IMR-90 (cell line): ENCODE measurements at regions not wholly inside any gene's neighbourhood (a gene's known extent, or its start where the extent isn't known, plus 50 kb on each side); places are given as distances from the start of the nearest gene placed in this dataset.

Source experiments
- ATAC-seq: fragments of 200-7000 bp; cut with Tn5 transposase; 2 replicates; pipeline ENCODE4 v1.9.1; 2020; ENCODE audit warnings: low read depth, mild to moderate bottlenecking, moderate library complexity
- BruUV-seq: library from RNA; stranded (reverse); fragments of 400-500 nt; replicated peaks from 2 replicates; lab custom pipeline; 2021; lab: Mats Ljungman, UMichigan
- CTCF ChIA-PET: fragments of 300-600 bp; formaldehyde crosslinking; extraction: SDS; loops from one replicate; lab custom pipeline; 2021; ENCODE audit warnings: antibody characterized with exemption; lab: Yijun Ruan, JAX
- POLR2A ChIA-PET: fragments of 300-600 bp; sonication (Branson Sonifier 250); formaldehyde crosslinking; loops from one replicate; lab custom pipeline; 2022; ENCODE audit warnings: antibody characterized with exemption; ENCODE audit not compliant: unreplicated experiment; lab: Charles Lee
- DNase-seq: peaks from one replicate; pipeline ENCODE4 v3.0.0; 2013
- H2AFZ ChIP-seq: replicated peaks from 2 replicates; pipeline ENCODE3; 2013; ENCODE audit warnings: low read length, mild to moderate bottlenecking; ENCODE audit not compliant: poor library complexity
- H2AK5ac ChIP-seq: 2 replicates; pipeline ENCODE4 v1.6.1; 2013; ENCODE audit warnings: low read depth, low read length, inconsistent platforms
- H2AK9ac ChIP-seq: replicated peaks from 2 replicates; pipeline ENCODE3; 2013; ENCODE audit warnings: mild to moderate bottlenecking, low read depth, low read length, moderate library complexity; ENCODE audit not compliant: poor library complexity
- H2BK120ac ChIP-seq: 2 replicates; pipeline ENCODE4 v1.6.1; 2013; ENCODE audit warnings: low read depth, low read length, inconsistent platforms
- H2BK15ac ChIP-seq: 3 replicates; pipeline ENCODE4 v1.6.1; 2013; ENCODE audit warnings: low read depth, low read length, inconsistent platforms
- H2BK20ac ChIP-seq: 2 replicates; pipeline ENCODE4 v1.6.1; 2013; ENCODE audit warnings: low read depth, mild to moderate bottlenecking, inconsistent platforms, low read length, moderate library complexity
- H2BK5ac ChIP-seq: 2 replicates; pipeline ENCODE4 v1.6.1; 2013; ENCODE audit warnings: mild to moderate bottlenecking, low read depth, low read length, inconsistent platforms; ENCODE audit not compliant: poor library complexity, severe bottlenecking
- H3K14ac ChIP-seq: replicated peaks from 2 replicates; pipeline ENCODE4 v1.6.1; 2013; ENCODE audit warnings: low read depth, low read length, inconsistent platforms
- H3K18ac ChIP-seq: 2 replicates; pipeline ENCODE4 v1.6.1; 2013; ENCODE audit warnings: low read depth, low read length, control low read depth
- H3K23ac ChIP-seq: 2 replicates; pipeline ENCODE4 v1.6.1; 2013; ENCODE audit warnings: low read depth, low read length, inconsistent platforms
- H3K27ac ChIP-seq: 2 replicates; pipeline ENCODE4 v1.5.1; 2013; ENCODE audit warnings: mild to moderate bottlenecking, control low read depth, low read length; ENCODE audit not compliant: insufficient read depth
- H3K27me3 ChIP-seq: 2 replicates; pipeline ENCODE4 v1.6.1; 2013; ENCODE audit warnings: low read length; ENCODE audit not compliant: control insufficient read depth, insufficient read depth
- H3K36me3 ChIP-seq: 2 replicates; pipeline ENCODE4 v1.6.1; 2013; ENCODE audit warnings: low read length, mixed read lengths; ENCODE audit not compliant: control insufficient read depth, insufficient read depth
- H3K4ac ChIP-seq: 2 replicates; pipeline ENCODE4 v1.6.1; 2013; ENCODE audit warnings: low read depth, low read length, inconsistent platforms
- H3K4me1 ChIP-seq: 2 replicates; pipeline ENCODE4 v1.6.1; 2013; ENCODE audit warnings: low read length, mixed read lengths; ENCODE audit not compliant: control insufficient read depth, insufficient read depth
- H3K4me2 ChIP-seq: 2 replicates; pipeline ENCODE4 v1.6.1; 2013; ENCODE audit warnings: low read depth, mild to moderate bottlenecking, control low read depth, low read length, moderate library complexity
- H3K4me3 ChIP-seq: 2 replicates; pipeline ENCODE4 v1.5.1; 2013; ENCODE audit warnings: low read depth, mild to moderate bottlenecking, control low read depth, low read length, moderate library complexity; ENCODE audit not compliant: insufficient read depth
- H3K56ac ChIP-seq: 2 replicates; pipeline ENCODE4 v1.6.1; 2013; ENCODE audit warnings: low read length, inconsistent platforms; ENCODE audit not compliant: insufficient read depth; ENCODE audit errors: extremely low read depth
- H3K79me1 ChIP-seq, 2 experiments: 2 replicates each; pipeline ENCODE4 v1.6.1; 2013; ENCODE audit warnings: low read length in 2 of 2, inconsistent platforms in 1 of 2, low read depth in 1 of 2
- H3K9ac ChIP-seq: 2 replicates; pipeline ENCODE4 v1.6.1; 2013; ENCODE audit warnings: low read depth, low read length, control low read depth
- H3K9me1 ChIP-seq: 2 replicates; pipeline ENCODE4 v1.6.1; 2013; ENCODE audit warnings: low read length, inconsistent platforms; ENCODE audit not compliant: insufficient read depth
- H3K9me3 ChIP-seq: 2 replicates; pipeline ENCODE4 v1.6.1; 2013; ENCODE audit warnings: low read length; ENCODE audit not compliant: control insufficient read depth, insufficient read depth
- H4K20me1 ChIP-seq: 2 replicates; pipeline ENCODE4 v1.6.1; 2013; ENCODE audit warnings: low read length, inconsistent platforms; ENCODE audit not compliant: insufficient read depth
- H4K5ac ChIP-seq: 2 replicates; pipeline ENCODE4 v1.6.1; 2013; ENCODE audit warnings: mild to moderate bottlenecking, low read depth, low read length, control low read depth
- H4K8ac ChIP-seq, 2 experiments: 2 replicates each; pipeline ENCODE4 v1.6.1; 2013; ENCODE audit warnings: low read depth in 2 of 2, low read length in 2 of 2, control low read depth in 1 of 2, inconsistent platforms in 1 of 2
- H4K91ac ChIP-seq: 2 replicates; pipeline ENCODE4 v1.6.1; 2013; ENCODE audit warnings: low read depth, low read length, inconsistent platforms; ENCODE audit not compliant: insufficient read depth
- CEBPB ChIP-seq: IDR thresholded peaks from 2 replicates; pipeline ENCODE4 v1.6.1; 2012; ENCODE audit warnings: low read depth, low read length, improper control_type of control experiment
- CHD1 ChIP-seq: IDR thresholded peaks from 2 replicates; pipeline ENCODE4 v1.6.1; 2012; ENCODE audit warnings: low read depth, low read length, improper control_type of control experiment
- CTCF ChIP-seq: conservative IDR thresholded peaks from 2 replicates; pipeline ENCODE4 v1.5.1; 2012; ENCODE audit warnings: mild to moderate bottlenecking, low read depth, low read length, improper control_type of control experiment
- ELK1 ChIP-seq: fragments of 150-350 bp; IDR thresholded peaks from 2 replicates; pipeline ENCODE4 v1.6.1; 2016; ENCODE audit warnings: low read depth, mild to moderate bottlenecking, low read length, moderate library complexity, borderline replicate concordance
- FOS ChIP-seq: fragments of 150-350 bp; IDR thresholded peaks from 2 replicates; pipeline ENCODE4 v1.6.1; 2016; ENCODE audit warnings: low read depth, low read length
- MAFK ChIP-seq: IDR thresholded peaks from 2 replicates; pipeline ENCODE4 v1.6.1; 2012; ENCODE audit warnings: low read depth, low read length, improper control_type of control experiment
- NFE2L2 ChIP-seq: fragments of 150-350 bp; IDR thresholded peaks from 2 replicates; pipeline ENCODE4 v1.6.1; 2016; ENCODE audit warnings: low read depth, mild to moderate bottlenecking, low read length
- POLR2A ChIP-seq: IDR thresholded peaks from 2 replicates; pipeline ENCODE4 v1.6.1; 2012; ENCODE audit warnings: mild to moderate bottlenecking, low read depth, low read length
- RAD21 ChIP-seq: IDR thresholded peaks from 2 replicates; pipeline ENCODE4 v1.6.1; 2012; ENCODE audit warnings: low read length, improper control_type of control experiment
- RCOR1 ChIP-seq: IDR thresholded peaks from 2 replicates; pipeline ENCODE4 v1.6.1; 2012; ENCODE audit warnings: mild to moderate bottlenecking, low read length, improper control_type of control experiment; ENCODE audit not compliant: insufficient replicate concordance
- WGBS, 2 experiments: methylation state at CpG; one replicate each; pipeline versions ENCODE4 v1.1.5 to v1.1.7; 2013; ENCODE audit warnings: missing lambda C conversion rate in 2 of 2; ENCODE audit not compliant: insufficient read length in 1 of 2; ENCODE audit errors: extremely low coverage in 2 of 2; 5-methylcytosine and 5-hydroxymethylcytosine counted together
- dilution Hi-C: fragments of 300-500 bp; cut with HindIII; formaldehyde crosslinking; loops from one replicate; pipeline ENCODE4 v1.14.3; 2018; ENCODE audit warnings: low sequenced_read_pairs; ENCODE audit not compliant: unreplicated experiment
- in situ Hi-C: fragments of 300-500 bp; cut with MboI; formaldehyde crosslinking; loops from 3 replicates; pipeline ENCODE4 v1.14.3; 2019; ENCODE audit warnings: low sequenced_read_pairs, inconsistent platforms, mixed read lengths
- intact Hi-C: fragments of 100-400 bp; cut with micrococcal nuclease; formaldehyde crosslinking; loops from 2 replicates; pipeline ENCODE4 v1.10.0; 2022

GRCh38 chr4:53890461-53890860 is 173.9 kb downstream of the CHIC2 start:
- no peak overlapping the region for H2AFZ ChIP-seq
- in situ Hi-C loops = no loop called here

More at GRCh38 chr4:53890461-53890860, 173.9 kb downstream of the CHIC2 start:
- H3K18ac ChIP-seq = peak overlapping the region; percentile 73; the same call in 1 of the 2 replicates
- no peak overlapping the region; the same call in 1 of the 2 replicates for H4K91ac ChIP-seq
- TF ChIP-seq MAFK = no peak
- TF ChIP-seq ELK1 = no peak
- no peak for TF ChIP-seq POLR2A
- no peak for TF ChIP-seq RAD21
- TF ChIP-seq CHD1 = no peak
- TF ChIP-seq CTCF = no peak
- no peak for TF ChIP-seq RCOR1
- TF ChIP-seq NFE2L2 = no peak
- no peak for TF ChIP-seq CEBPB
- TF ChIP-seq FOS = no peak
- no peak for DNase-seq
- H3K79me1 ChIP-seq = no peaks in the 10 kb centered on the region
- no peaks in the 10 kb centered on the region for H3K27me3 ChIP-seq
- peaks cover 16% of the 10 kb centered on the region for H3K4me1 ChIP-seq
- no peak overlapping the region for H2BK5ac ChIP-seq
- no peak overlapping the region for H4K8ac ChIP-seq
- H2BK15ac ChIP-seq = no peak overlapping the region
- H3K9ac ChIP-seq = no peak overlapping the region
- dilution Hi-C loops (no loop called here), intact Hi-C loops (no loop called here)
- H4K5ac ChIP-seq = peak overlapping the region; percentile 84; the same call in 1 of the 2 replicates
- peak overlapping the region; percentile 61; the same call in 1 of the 2 replicates for H2AK5ac ChIP-seq
- POLR2A ChIA-PET = no interaction called here
- no peak overlapping the region for H3K4me2 ChIP-seq
- no peaks in the 10 kb centered on the region for H4K20me1 ChIP-seq
- no peak overlapping the region for H2AK9ac ChIP-seq
- no TSS peak for BruUV-seq
- no peaks in the 10 kb centered on the region for H3K36me3 ChIP-seq
- H3K27ac ChIP-seq = peak overlapping the region; percentile 67; the same call in 1 of the 2 replicates
- H3K4me3 ChIP-seq = no peak overlapping the region
- no peaks in the 10 kb centered on the region for H3K9me3 ChIP-seq
- no peak overlapping the region for H2BK120ac ChIP-seq
- no peak overlapping the region for H3K23ac ChIP-seq
- peaks cover 7% of the 10 kb centered on the region; the same call in 1 of the 2 replicates for H3K9me1 ChIP-seq
- CTCF ChIA-PET = no interaction called here
- no peak overlapping the region for H3K56ac ChIP-seq
- H3K4ac ChIP-seq = 0 out of 2 replicates have a peak overlapping the region, but pooled peaks have one; percentile 15
- H2BK20ac ChIP-seq = no peak overlapping the region
- no peak; the same call in 1 of the 2 replicates for ATAC-seq
- no CpG with 5 or more reads among the region's 4 CpGs for WGBS, 2 experiments
- H3K14ac ChIP-seq = 0 out of 2 replicates have a peak overlapping the region, but pooled peaks have one; percentile 5
